ENCODE measurements at regions not wholly inside any gene's neighbourhood (a gene's known extent, or its start where the extent isn't known, plus 50 kb on each side); places are given as distances from the start of the nearest gene placed in this dataset.

GRCh38 chr14:80323038-80323665, 111.8 kb upstream of the DIO2 start:
- TF ChIP-seq SPI1 (IDR thresholded peaks at IDR 0.05; ENCODE audit: borderline replicate concordance, low read depth) = no peak
- no peak for TF ChIP-seq GABPA (IDR thresholded peaks at IDR 0.05; ENCODE audit: low read depth)
- TF ChIP-seq, protein P1, sequence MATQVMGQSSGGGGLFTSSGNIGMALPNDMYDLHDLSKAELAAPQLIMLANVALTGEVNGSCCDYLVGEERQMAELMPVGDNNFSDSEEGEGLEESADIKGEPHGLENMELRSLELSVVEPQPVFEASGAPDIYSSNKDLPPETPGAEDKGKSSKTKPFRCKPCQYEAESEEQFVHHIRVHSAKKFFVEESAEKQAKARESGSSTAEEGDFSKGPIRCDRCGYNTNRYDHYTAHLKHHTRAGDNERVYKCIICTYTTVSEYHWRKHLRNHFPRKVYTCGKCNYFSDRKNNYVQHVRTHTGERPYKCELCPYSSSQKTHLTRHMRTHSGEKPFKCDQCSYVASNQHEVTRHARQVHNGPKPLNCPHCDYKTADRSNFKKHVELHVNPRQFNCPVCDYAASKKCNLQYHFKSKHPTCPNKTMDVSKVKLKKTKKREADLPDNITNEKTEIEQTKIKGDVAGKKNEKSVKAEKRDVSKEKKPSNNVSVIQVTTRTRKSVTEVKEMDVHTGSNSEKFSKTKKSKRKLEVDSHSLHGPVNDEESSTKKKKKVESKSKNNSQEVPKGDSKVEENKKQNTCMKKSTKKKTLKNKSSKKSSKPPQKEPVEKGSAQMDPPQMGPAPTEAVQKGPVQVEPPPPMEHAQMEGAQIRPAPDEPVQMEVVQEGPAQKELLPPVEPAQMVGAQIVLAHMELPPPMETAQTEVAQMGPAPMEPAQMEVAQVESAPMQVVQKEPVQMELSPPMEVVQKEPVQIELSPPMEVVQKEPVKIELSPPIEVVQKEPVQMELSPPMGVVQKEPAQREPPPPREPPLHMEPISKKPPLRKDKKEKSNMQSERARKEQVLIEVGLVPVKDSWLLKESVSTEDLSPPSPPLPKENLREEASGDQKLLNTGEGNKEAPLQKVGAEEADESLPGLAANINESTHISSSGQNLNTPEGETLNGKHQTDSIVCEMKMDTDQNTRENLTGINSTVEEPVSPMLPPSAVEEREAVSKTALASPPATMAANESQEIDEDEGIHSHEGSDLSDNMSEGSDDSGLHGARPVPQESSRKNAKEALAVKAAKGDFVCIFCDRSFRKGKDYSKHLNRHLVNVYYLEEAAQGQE (IDR thresholded peaks at IDR 0.05; ENCODE audit: insufficient replicate concordance, low read depth) = no peak
- TF ChIP-seq POLR2AphosphoS5 (IDR thresholded peaks at IDR 0.05; ENCODE audit: low read depth) = no peak
- no peak for TF ChIP-seq CTCF (IDR thresholded peaks at IDR 0.05; ENCODE audit: insufficient read depth, low read length)

GRCh38 chr14:80316441-80316840, 105.1 kb upstream of the DIO2 start:
- no peaks in the 10 kb centered on the region for H3K27me3 ChIP-seq (ENCODE audit: insufficient read depth, poor library complexity, severe bottlenecking)
- no peak for TF ChIP-seq POLR2AphosphoS5 (IDR thresholded peaks at IDR 0.05; ENCODE audit: low read depth)
- TF ChIP-seq, protein P1 (IDR thresholded peaks at IDR 0.05; ENCODE audit: insufficient replicate concordance, low read depth) = no peak
- TF ChIP-seq GABPA (IDR thresholded peaks at IDR 0.05; ENCODE audit: low read depth) = no peak
- no peak for TF ChIP-seq CTCF (IDR thresholded peaks at IDR 0.05; ENCODE audit: insufficient read depth, low read length)
- TF ChIP-seq SPI1 (IDR thresholded peaks at IDR 0.05; ENCODE audit: borderline replicate concordance, low read depth) = no peak
- no peak overlapping the region for H3K4me3 ChIP-seq (replicated peaks; ENCODE audit: insufficient read depth, low read length)
- H3K27ac ChIP-seq (replicated peaks) = no peak overlapping the region
- no peak for DNase-seq (ENCODE audit: low read depth in 1 of 2, low spot score in 1 of 2)

More at GRCh38 chr14:80323038-80323665, 111.8 kb upstream of the DIO2 start:
- no peak for DNase-seq (ENCODE audit: low read depth in 1 of 2, low spot score in 1 of 2)
- H3K27me3 ChIP-seq (ENCODE audit: insufficient read depth, poor library complexity, severe bottlenecking) = no peaks in the 10 kb centered on the region
- no peak overlapping the region for H3K4me3 ChIP-seq (replicated peaks; ENCODE audit: insufficient read depth, low read length)
- no peak overlapping the region for H3K27ac ChIP-seq (replicated peaks)

GRCh38 chr14:80315681-80316080, 104.4 kb upstream of the DIO2 start:
- no peak overlapping the region for H3K27ac ChIP-seq (replicated peaks)

More at GRCh38 chr14:80315681-80316080, 104.4 kb upstream of the DIO2 start:
- DNase-seq (ENCODE audit: low read depth in 1 of 2, low spot score in 1 of 2) = no peak
- Histone ChIP-seq H3K27me3 (ENCODE audit: insufficient read depth, poor library complexity, severe bottlenecking) (no peaks in the 10 kb centered on the region), H3K4me3 (replicated peaks; ENCODE audit: insufficient read depth, low read length) (no peak overlapping the region)
- TF ChIP-seq, protein P1 (IDR thresholded peaks at IDR 0.05; ENCODE audit: insufficient replicate concordance, low read depth) = no peak
- TF ChIP-seq CTCF (IDR thresholded peaks at IDR 0.05; ENCODE audit: insufficient read depth, low read length) (no peak), GABPA (IDR thresholded peaks at IDR 0.05; ENCODE audit: low read depth) (no peak), SPI1 (IDR thresholded peaks at IDR 0.05; ENCODE audit: borderline replicate concordance, low read depth) (no peak), POLR2AphosphoS5 (IDR thresholded peaks at IDR 0.05; ENCODE audit: low read depth) (no peak)

Data from HL-60 (cell line).